GM12891 (cell line): ENCODE measurements at regions not wholly inside any gene's neighbourhood (a gene's known extent, or its start where the extent isn't known, plus 50 kb on each side); places are given as distances from the start of the nearest gene placed in this dataset.
"Not testable (repeated sequence)": the region's sequence is repeated elsewhere in the genome, so short reads cannot be mapped to it uniquely, and the experiment has no call there.

Source experiments
- DNase-seq: peaks from one replicate; pipeline ENCODE4 v3.0.0; 2011; ENCODE audit warnings: low spot score; ENCODE audit not compliant: insufficient read length
- FAIRE-seq: peaks from 2 replicates; lab custom pipeline; 2011; peaks lifted over from hg19 to GRCh38; lab: Jason Lieb, UNC
- PAX5 ChIP-seq: IDR thresholded peaks from 2 replicates; pipeline ENCODE4 v1.6.1; 2011; ENCODE audit warnings: low read length, moderate library complexity, mild to moderate bottlenecking; ENCODE audit not compliant: insufficient read depth, severe bottlenecking
- POLR2A ChIP-seq: IDR thresholded peaks from 2 replicates; pipeline ENCODE4 v1.6.1; 2011; ENCODE audit warnings: low read depth, low read length, control low read depth
- POLR2AphosphoS5 ChIP-seq: IDR thresholded peaks from 2 replicates; pipeline ENCODE4 v1.6.1; 2011; ENCODE audit warnings: low read depth, low read length, control low read depth
- POU2F2 ChIP-seq: IDR thresholded peaks from 2 replicates; pipeline ENCODE4 v1.6.1; 2011; ENCODE audit warnings: low read depth, mild to moderate bottlenecking, control low read depth, low read length, moderate library complexity
- SPI1 ChIP-seq: IDR thresholded peaks from 2 replicates; pipeline ENCODE4 v1.6.1; 2011; ENCODE audit warnings: low read depth, low read length, control low read depth
- TAF1 ChIP-seq: IDR thresholded peaks from 2 replicates; pipeline ENCODE4 v1.6.1; 2011; ENCODE audit warnings: low read depth, low read length, control low read depth

- FAIRE-seq (no peak), DNase-seq (no peak)
- TF ChIP-seq SPI1 (no peak), PAX5 (no peak), POLR2AphosphoS5 (no peak), POU2F2 (no peak), POLR2A (no peak), TAF1 (no peak)
These were observed 952.5 kb upstream of the FAT3 start for GRCh38 chr11:91272089-91272488.

GRCh38 chr11:91268512-91269295, 955.9 kb upstream of the FAT3 start:
- DNase-seq, FAIRE-seq: not testable (repeated sequence)

GRCh38 chr11:91265946-91266345, 958.7 kb upstream of the FAT3 start:
- no peak for TF ChIP-seq POU2F2
- TF ChIP-seq PAX5, result no peak
- TF ChIP-seq POLR2AphosphoS5, result no peak
- TF ChIP-seq SPI1, result no peak
- TF ChIP-seq POLR2A, result no peak
- no peak for TF ChIP-seq TAF1
- FAIRE-seq (no peak), DNase-seq (no peak)

- TF ChIP-seq SPI1 (no peak), POLR2AphosphoS5 (no peak), PAX5 (no peak), POU2F2 (no peak), POLR2A (no peak), TAF1 (no peak)
- no peak for FAIRE-seq
These were observed 960.1 kb upstream of the FAT3 start for GRCh38 chr11:91264481-91264880.

GRCh38 chr11:91263496-91264365, 960.9 kb upstream of the FAT3 start:
- no peak for DNase-seq
- no peak for FAIRE-seq
- no peak for TF ChIP-seq PAX5

More at GRCh38 chr11:91264481-91264880, 960.1 kb upstream of the FAT3 start:
- no peak for DNase-seq

- DNase-seq, result no peak
- no peak for FAIRE-seq
- TF ChIP-seq PAX5 (no peak), POLR2AphosphoS5 (no peak), POLR2A (no peak), TAF1 (no peak), POU2F2 (no peak), SPI1 (no peak)
These were observed 963.1 kb upstream of the FAT3 start for GRCh38 chr11:91261513-91261912.

GRCh38 chr11:91258876-91259275, 965.7 kb upstream of the FAT3 start:
- no peak for TF ChIP-seq PAX5
- no peak for TF ChIP-seq SPI1
- no peak for FAIRE-seq
- no peak for DNase-seq

- DNase-seq (no peak), FAIRE-seq (no peak)
- no peak for TF ChIP-seq SPI1
These were observed 967.0 kb upstream of the FAT3 start for GRCh38 chr11:91257667-91258066.

- FAIRE-seq, result no peak
These were observed 976.3 kb upstream of the FAT3 start for GRCh38 chr11:91248199-91248807.

More at GRCh38 chr11:91248199-91248807, 976.3 kb upstream of the FAT3 start:
- no peak for TF ChIP-seq PAX5
- no peak for TF ChIP-seq TAF1
- no peak for TF ChIP-seq POLR2AphosphoS5
- TF ChIP-seq SPI1, result no peak
- no peak for TF ChIP-seq POLR2A
- DNase-seq, result no peak
